HL-60 (cell line): ENCODE measurements at regions not wholly inside any gene's neighbourhood (a gene's known extent, or its start where the extent isn't known, plus 50 kb on each side); places are given as distances from the start of the nearest gene placed in this dataset.

Experiments used
- DNase-seq, 2 experiments: peaks; one replicate each; pipeline ENCODE4 v3.0.0-alpha.2; 2010 to 2020; ENCODE audit warnings: low read depth in 1 of 2, low spot score in 1 of 2
- H3K27ac ChIP-seq: fragments of 250-450 bp; sonication (Bioruptor Pico); replicated peaks from 2 replicates; pipeline ENCODE4 v1.5.1; 2020; ENCODE audit warnings: mild to moderate bottlenecking, moderate library complexity
- H3K27me3 ChIP-seq: fragments of 250-450 bp; sonication (Bioruptor Pico); 2 replicates; pipeline ENCODE4 v1.5.1; 2021; ENCODE audit warnings: mild to moderate bottlenecking, moderate library complexity; ENCODE audit not compliant: insufficient read depth, poor library complexity, severe bottlenecking
- H3K4me3 ChIP-seq: replicated peaks from 2 replicates; pipeline ENCODE4 v1.5.1; 2011; ENCODE audit warnings: mild to moderate bottlenecking, control low read depth, low read length; ENCODE audit not compliant: insufficient read depth
- GABPA ChIP-seq: IDR thresholded peaks from 2 replicates; pipeline ENCODE4 v1.6.1; 2012; ENCODE audit warnings: low read depth
- POLR2AphosphoS5 ChIP-seq: IDR thresholded peaks from 2 replicates; pipeline ENCODE4 v1.6.1; 2012; ENCODE audit warnings: low read depth
- SPI1 ChIP-seq: IDR thresholded peaks from 2 replicates; pipeline ENCODE4 v1.6.1; 2012; ENCODE audit warnings: low read depth, mild to moderate bottlenecking, borderline replicate concordance
- TF ChIP-seq, protein P1 (sequence below): IDR thresholded peaks from 2 replicates; pipeline ENCODE4 v1.6.1; 2012; ENCODE audit warnings: low read depth; ENCODE audit not compliant: insufficient replicate concordance
- TF ChIP-seq, protein P2 (sequence below): IDR thresholded peaks from one replicate; pipeline ENCODE4 v1.5.1; 2011; ENCODE audit warnings: low read length, control low read depth, inconsistent platforms; ENCODE audit not compliant: insufficient read depth

DNA sequence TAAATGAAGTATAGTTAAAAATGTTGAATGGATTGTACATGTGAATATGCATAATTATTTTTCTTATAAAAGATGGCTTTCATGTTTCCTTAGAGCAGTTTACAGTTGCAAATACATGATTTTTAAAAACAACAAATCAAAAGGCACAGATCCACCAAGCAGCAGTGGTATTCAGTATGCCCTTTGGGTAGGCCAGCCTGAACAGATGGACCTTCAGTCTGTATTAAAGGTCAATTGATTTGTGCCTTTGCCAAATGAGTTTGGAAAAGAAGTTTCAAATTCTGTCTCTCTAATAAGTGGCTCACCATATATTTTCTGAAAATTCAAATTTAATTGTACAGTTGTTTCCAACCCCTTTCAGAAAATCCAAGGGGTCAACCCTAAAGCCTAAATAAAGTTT is 477.1 kb downstream of the NSUN3 start:
- TF ChIP-seq GABPA (no peak), POLR2AphosphoS5 (no peak), SPI1 (no peak)
- TF ChIP-seq, protein P1, sequence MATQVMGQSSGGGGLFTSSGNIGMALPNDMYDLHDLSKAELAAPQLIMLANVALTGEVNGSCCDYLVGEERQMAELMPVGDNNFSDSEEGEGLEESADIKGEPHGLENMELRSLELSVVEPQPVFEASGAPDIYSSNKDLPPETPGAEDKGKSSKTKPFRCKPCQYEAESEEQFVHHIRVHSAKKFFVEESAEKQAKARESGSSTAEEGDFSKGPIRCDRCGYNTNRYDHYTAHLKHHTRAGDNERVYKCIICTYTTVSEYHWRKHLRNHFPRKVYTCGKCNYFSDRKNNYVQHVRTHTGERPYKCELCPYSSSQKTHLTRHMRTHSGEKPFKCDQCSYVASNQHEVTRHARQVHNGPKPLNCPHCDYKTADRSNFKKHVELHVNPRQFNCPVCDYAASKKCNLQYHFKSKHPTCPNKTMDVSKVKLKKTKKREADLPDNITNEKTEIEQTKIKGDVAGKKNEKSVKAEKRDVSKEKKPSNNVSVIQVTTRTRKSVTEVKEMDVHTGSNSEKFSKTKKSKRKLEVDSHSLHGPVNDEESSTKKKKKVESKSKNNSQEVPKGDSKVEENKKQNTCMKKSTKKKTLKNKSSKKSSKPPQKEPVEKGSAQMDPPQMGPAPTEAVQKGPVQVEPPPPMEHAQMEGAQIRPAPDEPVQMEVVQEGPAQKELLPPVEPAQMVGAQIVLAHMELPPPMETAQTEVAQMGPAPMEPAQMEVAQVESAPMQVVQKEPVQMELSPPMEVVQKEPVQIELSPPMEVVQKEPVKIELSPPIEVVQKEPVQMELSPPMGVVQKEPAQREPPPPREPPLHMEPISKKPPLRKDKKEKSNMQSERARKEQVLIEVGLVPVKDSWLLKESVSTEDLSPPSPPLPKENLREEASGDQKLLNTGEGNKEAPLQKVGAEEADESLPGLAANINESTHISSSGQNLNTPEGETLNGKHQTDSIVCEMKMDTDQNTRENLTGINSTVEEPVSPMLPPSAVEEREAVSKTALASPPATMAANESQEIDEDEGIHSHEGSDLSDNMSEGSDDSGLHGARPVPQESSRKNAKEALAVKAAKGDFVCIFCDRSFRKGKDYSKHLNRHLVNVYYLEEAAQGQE, result no peak
- TF ChIP-seq, protein P2, sequence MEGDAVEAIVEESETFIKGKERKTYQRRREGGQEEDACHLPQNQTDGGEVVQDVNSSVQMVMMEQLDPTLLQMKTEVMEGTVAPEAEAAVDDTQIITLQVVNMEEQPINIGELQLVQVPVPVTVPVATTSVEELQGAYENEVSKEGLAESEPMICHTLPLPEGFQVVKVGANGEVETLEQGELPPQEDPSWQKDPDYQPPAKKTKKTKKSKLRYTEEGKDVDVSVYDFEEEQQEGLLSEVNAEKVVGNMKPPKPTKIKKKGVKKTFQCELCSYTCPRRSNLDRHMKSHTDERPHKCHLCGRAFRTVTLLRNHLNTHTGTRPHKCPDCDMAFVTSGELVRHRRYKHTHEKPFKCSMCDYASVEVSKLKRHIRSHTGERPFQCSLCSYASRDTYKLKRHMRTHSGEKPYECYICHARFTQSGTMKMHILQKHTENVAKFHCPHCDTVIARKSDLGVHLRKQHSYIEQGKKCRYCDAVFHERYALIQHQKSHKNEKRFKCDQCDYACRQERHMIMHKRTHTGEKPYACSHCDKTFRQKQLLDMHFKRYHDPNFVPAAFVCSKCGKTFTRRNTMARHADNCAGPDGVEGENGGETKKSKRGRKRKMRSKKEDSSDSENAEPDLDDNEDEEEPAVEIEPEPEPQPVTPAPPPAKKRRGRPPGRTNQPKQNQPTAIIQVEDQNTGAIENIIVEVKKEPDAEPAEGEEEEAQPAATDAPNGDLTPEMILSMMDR, result no peak
- no peak for DNase-seq
- no peak overlapping the region for H3K4me3 ChIP-seq
- no peaks in the 10 kb centered on the region for H3K27me3 ChIP-seq
- H3K27ac ChIP-seq, result no peak overlapping the region

DNA sequence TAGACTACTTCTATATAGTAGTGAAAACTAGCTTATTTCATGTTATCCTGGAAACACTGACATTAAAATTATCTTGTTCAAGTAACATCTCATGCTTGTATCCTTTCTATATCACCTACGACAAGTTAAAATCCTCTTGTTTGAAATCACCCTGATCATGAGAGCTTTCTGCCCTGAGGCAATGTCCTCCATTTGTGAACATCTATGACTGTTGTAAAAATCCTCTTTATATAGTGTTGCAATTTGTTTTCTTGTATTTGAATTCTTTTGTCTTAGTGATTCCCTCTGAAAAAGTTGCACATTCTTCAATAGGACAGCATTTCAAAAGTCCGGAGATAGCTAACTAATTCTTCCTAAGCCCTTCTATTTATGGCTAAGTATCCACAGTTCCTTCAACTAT is 480.3 kb downstream of the NSUN3 start:
- no peak for DNase-seq
- TF ChIP-seq, protein P2, result no peak
- TF ChIP-seq, protein P1, result no peak
- no peaks in the 10 kb centered on the region for H3K27me3 ChIP-seq
- no peak overlapping the region for H3K4me3 ChIP-seq
- no peak overlapping the region for H3K27ac ChIP-seq

DNA sequence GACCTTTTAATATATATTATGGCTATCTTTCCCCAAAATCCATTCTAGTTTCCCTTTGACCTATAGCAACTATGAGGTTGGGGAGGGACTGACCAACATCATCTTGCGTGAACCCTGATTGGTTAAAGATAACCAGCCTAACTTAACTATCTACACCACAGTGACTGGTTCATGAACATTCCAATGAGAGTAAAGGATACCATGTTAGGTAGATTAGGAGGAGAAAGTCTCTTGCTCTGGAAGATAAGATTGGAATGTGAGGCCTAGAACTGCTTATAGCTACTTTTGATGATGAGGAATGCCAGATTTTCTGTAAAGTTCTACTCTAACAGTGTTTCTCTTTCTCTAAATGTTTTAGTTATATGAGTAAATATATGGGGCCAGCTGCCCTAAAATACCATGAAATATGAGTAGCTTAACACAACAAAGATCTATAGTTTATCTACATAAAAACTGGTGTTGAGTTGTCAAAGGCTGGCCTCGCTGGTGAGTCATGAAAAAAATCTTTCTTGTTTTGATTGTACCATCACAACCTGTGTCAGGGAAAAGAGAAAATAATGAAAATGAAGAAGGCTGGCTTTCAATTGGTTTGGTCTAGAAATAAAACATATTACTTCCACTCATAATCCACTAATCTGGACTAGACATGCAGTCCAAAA is 481.4 kb downstream of the NSUN3 start:
- H3K4me3 ChIP-seq, result no peak overlapping the region
- H3K27ac ChIP-seq, result no peak overlapping the region
- TF ChIP-seq, protein P1, result no peak
- TF ChIP-seq GABPA (no peak), POLR2AphosphoS5 (no peak), SPI1 (no peak)
- TF ChIP-seq, protein P2, result no peak
- no peaks in the 10 kb centered on the region for H3K27me3 ChIP-seq
- DNase-seq, result no peak
